ENCODE measurements at regions not wholly inside any gene's neighbourhood (a gene's known extent, or its start where the extent isn't known, plus 50 kb on each side); places are given as distances from the start of the nearest gene placed in this dataset.
A peak's percentile ranks its signal among the peaks of the same experiment; 100 is the strongest.

- H3K27me3 ChIP-seq: no peaks in the 10 kb centered on the region
- DNase-seq (no peak), ATAC-seq (ENCODE audit: low FRiP score in 2 of 2) (no peak)
- WGBS, 2 donors: 86 to 93% methylated on average over 3 of the region's 3 CpGs
- TF ChIP-seq CTCF (IDR thresholded peaks at IDR 0.05) (no peak), POLR2AphosphoS5 (IDR thresholded peaks at IDR 0.05) (no peak), EP300 (IDR thresholded peaks at IDR 0.05) (no peak)
- no peaks in the 10 kb centered on the region for H3K4me1 ChIP-seq
- no peaks in the 10 kb centered on the region for H3K9me3 ChIP-seq
- no peak overlapping the region for H3K27ac ChIP-seq
- H3K4me3 ChIP-seq: no peak overlapping the region
- H3K36me3 ChIP-seq: no peaks in the 10 kb centered on the region
Measured at GRCh38 chr16:72349719-72350118, 177.8 kb upstream of the PMFBP1 start.

- Histone ChIP-seq H3K4me1 (no peaks in the 10 kb centered on the region), H3K27me3 (no peaks in the 10 kb centered on the region), H3K9me3 (peaks cover 0 to 5% (median 1%) of the 10 kb centered on the region in 4 donors), H3K36me3 (no peaks in the 10 kb centered on the region), H3K4me3 (no peak overlapping the region), H3K27ac (no peak overlapping the region)
- DNase-seq (peak in 1 of 2 donors; percentile 35), ATAC-seq (ENCODE audit: low FRiP score in 2 of 2) (no peak)
- no peak for TF ChIP-seq POLR2A (IDR thresholded peaks at IDR 0.05)
- TF ChIP-seq CTCF (IDR thresholded peaks at IDR 0.05): no peak
- no peak for TF ChIP-seq POLR2AphosphoS5 (IDR thresholded peaks at IDR 0.05)
- no peak for TF ChIP-seq EP300 (IDR thresholded peaks at IDR 0.05)
- WGBS, 2 donors: 87 to 94% methylated on average over 2 of the region's 2 CpGs
Measured at GRCh38 chr16:72332926-72333325, 161.0 kb upstream of the PMFBP1 start.

GRCh38 chr16:72324578-72324977 lies 152.6 kb upstream of the PMFBP1 start:
- H3K27me3 ChIP-seq: no peaks in the 10 kb centered on the region
- H3K4me1 ChIP-seq: no peaks in the 10 kb centered on the region
- no peak overlapping the region for H3K27ac ChIP-seq
- peaks cover 0 to 5% (median 2%) of the 10 kb centered on the region in 4 donors for H3K9me3 ChIP-seq
- H3K4me3 ChIP-seq: no peak overlapping the region
- no peaks in the 10 kb centered on the region for H3K36me3 ChIP-seq
- DNase-seq (peak in 1 of 2 donors; percentile 8), ATAC-seq (ENCODE audit: low FRiP score in 2 of 2) (no peak)
- 87 to 95% methylated on average over 6 to 7 of the region's 7 CpGs for WGBS, 2 donors
- no peak for TF ChIP-seq POLR2AphosphoS5 (IDR thresholded peaks at IDR 0.05)

DNA sequence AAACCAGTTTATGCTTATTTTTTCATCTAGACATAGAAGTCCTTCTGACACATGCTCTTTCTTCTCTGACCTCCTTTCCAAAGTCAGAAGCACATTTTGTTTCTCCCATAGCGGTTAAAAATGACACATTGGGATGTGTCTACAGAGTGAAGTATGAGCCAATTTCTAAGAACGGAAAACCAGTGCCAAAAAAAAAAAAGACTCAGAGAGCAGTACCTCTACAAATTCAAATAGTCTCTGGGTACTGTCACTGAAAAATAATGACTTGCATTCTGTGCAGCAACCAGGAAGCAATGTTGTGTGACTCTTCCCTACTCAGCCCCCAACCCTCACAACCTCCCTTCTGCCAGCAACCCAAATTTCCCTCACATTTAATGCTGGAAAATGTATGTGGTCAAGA lies 145.5 kb upstream of the PMFBP1 start:
- H3K27me3 ChIP-seq: no peaks in the 10 kb centered on the region
- peak in 1 of 2 donors; percentile 81 for ATAC-seq (ENCODE audit: low FRiP score in 2 of 2)
- H3K4me3 ChIP-seq: no peak overlapping the region
- H3K4me1 ChIP-seq: no peaks in the 10 kb centered on the region
- 43 to 50% methylated on average over 2 of the region's 2 CpGs for WGBS, 2 donors
- DNase-seq: no peak
- no peak overlapping the region for H3K27ac ChIP-seq
- H3K9me3 ChIP-seq: peaks cover 0 to 7% (median 3%) of the 10 kb centered on the region in 4 donors
- H3K36me3 ChIP-seq: no peaks in the 10 kb centered on the region
- TF ChIP-seq CTCF (IDR thresholded peaks at IDR 0.05) (no peak), POLR2A (IDR thresholded peaks at IDR 0.05) (no peak), POLR2AphosphoS5 (IDR thresholded peaks at IDR 0.05) (no peak), EP300 (IDR thresholded peaks at IDR 0.05) (no peak)

DNA sequence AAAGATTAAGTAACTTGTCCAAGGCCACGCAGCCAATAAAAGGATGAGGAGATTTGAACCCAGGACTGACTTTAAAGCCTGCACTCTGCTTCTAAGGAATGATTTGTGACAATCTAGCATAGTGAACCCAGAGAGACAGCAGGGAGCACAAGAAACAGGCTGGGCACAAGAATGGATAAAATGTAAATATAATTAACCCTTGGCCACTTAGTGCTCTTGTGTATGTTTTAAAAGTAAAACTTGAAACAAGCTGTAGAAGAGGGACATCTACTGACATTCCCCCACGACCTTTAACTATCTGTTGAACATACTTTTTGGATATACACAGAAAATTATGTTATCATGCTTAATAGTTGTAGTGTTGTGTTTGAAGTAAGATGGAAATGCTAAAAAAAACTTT lies 141.9 kb upstream of the PMFBP1 start:
- Histone ChIP-seq H3K36me3 (no peaks in the 10 kb centered on the region), H3K4me1 (no peaks in the 10 kb centered on the region), H3K9me3 (no peaks in the 10 kb centered on the region), H3K27ac (no peak overlapping the region), H3K27me3 (no peaks in the 10 kb centered on the region), H3K4me3 (no peak overlapping the region)
- ATAC-seq (ENCODE audit: low FRiP score in 2 of 2): no peak
- 66 to 80% methylated on average over 2 of the region's 2 CpGs for WGBS, 2 donors
- TF ChIP-seq CTCF (IDR thresholded peaks at IDR 0.05) (no peak), EP300 (IDR thresholded peaks at IDR 0.05) (no peak), POLR2AphosphoS5 (IDR thresholded peaks at IDR 0.05) (no peak), POLR2A (IDR thresholded peaks at IDR 0.05) (no peak)
- no peak for DNase-seq

Data from upper lobe of left lung (tissue), 6 donors.